Suppressor macrophage treated with lipopolysaccharide for 4 hours (primary cell): ENCODE measurements at regions not wholly inside any gene's neighbourhood (a gene's known extent, or its start where the extent isn't known, plus 50 kb on each side); places are given as distances from the start of the nearest gene placed in this dataset.

Experiments
- DNase-seq: peaks from one replicate; pipeline ENCODE4 v3.0.0-alpha.2; 2020

- no peak for DNase-seq
These were observed 1093.4 kb downstream of the ADGRL3 start for GRCh38 chr4:62293551-62293950.

GRCh38 chr4:62292911-62293310 lies 1092.8 kb downstream of the ADGRL3 start:
- no peak for DNase-seq

GRCh38 chr4:62288808-62289541 lies 1088.8 kb downstream of the ADGRL3 start:
- no peak for DNase-seq

- DNase-seq, result no peak
These were observed 1084.9 kb downstream of the ADGRL3 start for GRCh38 chr4:62285026-62285425.

GRCh38 chr4:62279689-62280088 lies 1079.6 kb downstream of the ADGRL3 start:
- no peak for DNase-seq

- no peak for DNase-seq
These were observed 1075.3 kb downstream of the ADGRL3 start for GRCh38 chr4:62275470-62275869.

GRCh38 chr4:62274782-62275181 lies 1074.7 kb downstream of the ADGRL3 start:
- no peak for DNase-seq

- no peak for DNase-seq
These were observed 1071.0 kb downstream of the ADGRL3 start for GRCh38 chr4:62271107-62271506.

GRCh38 chr4:62269918-62270317 lies 1069.8 kb downstream of the ADGRL3 start:
- no peak for DNase-seq

- no peak for DNase-seq
These were observed 1063.3 kb downstream of the ADGRL3 start for GRCh38 chr4:62263454-62263853.

GRCh38 chr4:62262676-62263075 lies 1062.5 kb downstream of the ADGRL3 start:
- DNase-seq, result no peak

GRCh38 chr4:62260254-62260653 lies 1060.1 kb downstream of the ADGRL3 start:
- no peak for DNase-seq

GRCh38 chr4:62256479-62256878 lies 1056.4 kb downstream of the ADGRL3 start:
- DNase-seq, result no peak

- DNase-seq, result no peak
These were observed 1052.6 kb downstream of the ADGRL3 start for GRCh38 chr4:62252728-62253127.

GRCh38 chr4:62250100-62250499 lies 1050.0 kb downstream of the ADGRL3 start:
- DNase-seq, result no peak

- no peak for DNase-seq
These were observed 1043.8 kb downstream of the ADGRL3 start for GRCh38 chr4:62243895-62244294.

GRCh38 chr4:62235911-62236310 lies 1035.8 kb downstream of the ADGRL3 start:
- DNase-seq, result no peak

- no peak for DNase-seq
These were observed 1032.7 kb downstream of the ADGRL3 start for GRCh38 chr4:62232814-62233213.

GRCh38 chr4:62231994-62232393 lies 1031.9 kb downstream of the ADGRL3 start:
- no peak for DNase-seq

GRCh38 chr4:62226082-62226481 lies 1026.0 kb downstream of the ADGRL3 start:
- DNase-seq, result no peak

GRCh38 chr4:62222121-62222520 lies 1022.0 kb downstream of the ADGRL3 start:
- DNase-seq, result no peak

- DNase-seq, result no peak
These were observed 1010.4 kb downstream of the ADGRL3 start for GRCh38 chr4:62210486-62210885.

GRCh38 chr4:62209757-62210485 lies 1009.8 kb downstream of the ADGRL3 start:
- no peak for DNase-seq

GRCh38 chr4:62208921-62209320 lies 1008.8 kb downstream of the ADGRL3 start:
- no peak for DNase-seq

GRCh38 chr4:62204136-62204535 lies 1004.0 kb downstream of the ADGRL3 start:
- DNase-seq, result no peak
